HG02970 (cell line): ENCODE measurements at regions not wholly inside any gene's neighbourhood (a gene's known extent, or its start where the extent isn't known, plus 50 kb on each side); places are given as distances from the start of the nearest gene placed in this dataset.

Experiments
- ATAC-seq: cut with Tn5 transposase; IDR thresholded peaks from one replicate; pipeline ENCODE4 v1.9.1; 2021; ENCODE audit warnings: mild to moderate bottlenecking, moderate library complexity, moderate number of reproducible peaks; ENCODE audit not compliant: unreplicated experiment, low FRiP score

DNA sequence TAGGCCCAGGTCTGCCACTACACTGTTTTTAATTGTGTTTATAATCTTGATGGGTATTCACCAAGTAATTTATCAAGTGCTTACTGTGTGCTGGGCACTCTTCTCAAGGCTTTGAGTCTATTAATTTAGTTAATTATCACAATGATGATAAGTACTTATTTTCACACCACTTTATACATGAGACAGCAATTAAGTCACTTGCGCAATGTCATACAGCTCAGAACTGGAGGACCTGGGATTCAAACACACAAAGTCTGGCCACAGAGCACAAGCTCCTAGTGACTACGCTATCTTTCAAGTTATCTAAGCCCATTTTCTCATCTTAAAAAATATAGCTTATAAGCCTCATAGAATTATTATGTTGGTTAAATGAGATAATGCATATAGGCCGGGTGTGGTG, 85.0 kb downstream of the LLPH start:
- ATAC-seq = no peak

DNA sequence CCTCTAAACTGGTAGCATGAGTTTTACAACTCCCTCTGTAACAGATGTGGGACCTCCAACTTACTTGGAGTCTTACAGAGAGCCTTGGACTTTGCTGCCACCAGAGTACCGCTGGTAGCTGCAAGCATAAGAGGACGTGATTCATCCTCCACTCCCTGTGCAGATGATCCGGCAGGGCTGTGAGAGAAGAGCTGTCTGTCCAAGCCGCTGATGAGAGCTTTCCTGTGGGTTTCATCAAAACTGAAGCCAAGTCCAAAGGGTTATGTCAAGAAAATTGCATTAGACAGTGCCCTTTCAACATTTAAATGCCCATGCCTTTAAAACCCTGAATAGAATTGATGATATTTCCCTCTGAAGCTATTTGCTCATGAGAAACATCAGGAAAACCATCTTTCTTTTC, 85.8 kb downstream of the LLPH start:
- ATAC-seq = no peak

DNA sequence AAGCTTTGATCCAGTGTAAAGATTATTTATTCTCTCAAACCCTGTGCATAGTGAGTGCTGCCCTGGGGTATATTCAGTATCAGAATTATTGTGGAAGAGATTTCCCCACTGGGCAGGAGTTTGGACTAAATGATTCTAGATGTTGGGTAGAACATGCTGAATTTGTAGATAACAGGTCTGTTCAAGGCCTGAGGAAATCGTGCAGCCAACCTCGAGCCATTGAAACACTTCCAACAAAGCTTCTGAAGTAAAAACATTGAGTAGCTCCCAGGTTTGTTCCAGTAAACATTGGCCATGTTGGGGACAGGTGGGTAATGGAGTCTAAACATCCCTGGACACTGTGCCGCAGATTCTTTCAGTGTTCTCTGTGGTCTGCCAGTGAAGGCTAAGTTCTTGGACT, 87.5 kb downstream of the LLPH start:
- ATAC-seq = no peak

DNA sequence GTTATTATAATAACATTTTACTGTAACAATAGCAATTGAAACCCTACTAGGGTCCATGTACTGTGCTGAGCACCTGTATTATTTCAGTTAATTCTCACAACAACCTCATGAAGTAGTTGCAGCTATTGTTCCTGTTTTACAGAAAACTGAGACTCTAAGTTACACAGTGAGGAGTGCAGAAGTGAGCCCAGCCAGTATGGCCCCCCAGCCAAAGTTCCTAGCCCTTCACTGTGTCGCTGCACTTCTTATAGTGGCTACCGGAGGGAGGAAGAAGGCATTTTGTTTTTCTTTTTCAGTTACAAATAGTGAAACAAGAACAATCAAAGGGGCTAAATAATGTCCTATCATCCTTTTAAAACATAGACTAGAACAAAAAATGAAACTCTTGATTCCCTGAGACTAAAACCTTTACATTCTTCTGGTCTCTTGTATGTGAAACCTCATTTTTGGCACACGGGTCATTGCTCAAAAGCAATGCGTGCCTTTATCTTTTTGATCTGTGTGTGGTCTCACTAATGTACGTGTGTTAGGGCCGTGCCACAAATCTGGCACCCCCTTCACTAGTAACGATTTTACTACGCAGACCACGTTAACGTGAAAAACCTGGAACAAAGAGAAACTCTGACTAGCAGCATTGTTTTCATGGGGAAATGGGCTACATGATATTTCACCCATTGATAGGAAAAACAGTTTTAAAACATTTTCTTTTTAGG, 88.7 kb downstream of the LLPH start:
- ATAC-seq = no peak

DNA sequence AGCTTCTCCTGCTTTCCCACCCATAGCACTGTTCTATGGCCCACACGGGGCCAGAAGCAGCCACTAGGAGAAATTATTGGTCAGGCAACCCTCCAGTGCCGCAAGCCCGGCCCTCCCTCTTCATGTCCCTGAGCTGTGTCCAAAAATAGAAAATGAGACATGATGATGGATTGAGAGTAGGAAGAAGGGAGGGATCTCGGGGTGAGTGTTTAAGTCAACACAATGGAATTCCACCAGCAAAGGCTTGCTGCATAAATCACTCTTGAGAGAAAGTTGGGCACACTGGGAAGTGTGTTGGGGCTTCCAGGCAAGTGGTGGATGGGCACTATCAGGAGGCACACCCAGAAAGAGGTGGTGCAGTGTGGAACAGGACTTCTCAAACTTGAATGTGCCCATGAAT, 94.2 kb downstream of the LLPH start:
- no peak for ATAC-seq

DNA sequence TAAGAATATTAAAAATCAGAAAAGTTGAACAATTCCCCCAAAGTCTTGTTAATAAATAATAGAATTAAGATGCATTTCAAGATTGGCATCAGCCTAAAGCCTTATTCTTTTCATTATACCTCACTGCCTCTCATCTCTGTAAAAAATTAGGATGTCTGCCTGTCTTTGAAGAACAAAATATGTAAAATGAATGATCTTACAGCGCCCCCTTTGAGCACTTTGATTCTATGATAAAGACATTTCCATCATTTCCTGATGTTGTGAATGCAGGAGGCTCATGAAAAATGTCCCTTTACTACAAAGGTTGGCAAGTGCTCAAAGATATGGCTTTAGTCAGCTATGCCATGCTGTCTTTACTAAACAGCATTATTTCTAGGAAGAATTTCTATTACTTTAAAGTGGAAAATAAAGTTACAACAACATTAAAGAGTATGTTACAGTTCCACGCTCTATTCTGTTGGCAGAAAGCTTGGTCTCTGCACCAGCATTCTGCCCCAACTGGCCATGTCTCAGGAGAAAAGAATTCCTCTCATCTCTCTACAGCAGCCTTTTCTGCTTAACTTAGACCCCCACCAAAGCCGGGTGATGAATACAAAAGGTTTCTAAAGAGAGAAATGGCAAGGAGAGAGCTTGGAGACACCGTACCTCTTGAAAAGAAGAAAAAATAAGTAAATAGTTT, 95.1 kb downstream of the LLPH start:
- no peak for ATAC-seq

DNA sequence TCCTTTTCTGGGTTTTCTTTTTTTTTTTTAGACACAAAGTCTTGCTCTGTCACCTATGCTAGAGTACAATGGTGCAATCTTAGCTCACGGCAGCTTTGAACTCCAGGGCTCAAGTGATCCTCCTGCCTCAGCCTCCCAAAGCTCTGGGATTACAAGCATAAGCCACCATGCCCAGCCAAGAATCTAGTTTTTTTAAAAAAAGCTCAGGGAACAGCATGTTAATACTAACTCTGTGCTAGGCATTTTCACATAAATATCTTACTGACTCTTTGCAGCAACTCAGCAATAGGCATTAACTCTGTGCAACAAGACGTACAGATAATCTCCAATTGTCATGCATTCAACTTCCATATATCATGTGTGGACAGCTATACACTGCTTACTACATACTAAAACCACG, 97.4 kb downstream of the LLPH start:
- ATAC-seq = no peak

DNA sequence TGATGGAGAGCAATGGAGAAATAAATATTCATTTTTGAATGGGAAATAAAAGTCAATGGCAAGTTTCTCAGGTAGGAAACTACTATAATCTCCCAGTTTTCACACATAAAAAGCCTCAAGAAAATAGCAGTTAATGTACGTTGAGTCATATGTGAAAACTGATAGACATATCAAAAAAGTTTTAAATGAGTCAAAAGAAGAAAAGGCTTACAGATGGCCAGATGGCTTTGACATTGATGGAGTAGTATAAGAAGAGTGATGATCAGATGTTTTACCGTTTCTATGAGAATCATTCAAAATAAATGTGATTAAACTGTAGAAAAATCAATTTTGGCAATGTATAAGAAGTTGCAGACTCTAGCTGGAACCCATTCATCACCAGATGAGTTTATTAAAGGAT, 97.8 kb downstream of the LLPH start:
- no peak for ATAC-seq

DNA sequence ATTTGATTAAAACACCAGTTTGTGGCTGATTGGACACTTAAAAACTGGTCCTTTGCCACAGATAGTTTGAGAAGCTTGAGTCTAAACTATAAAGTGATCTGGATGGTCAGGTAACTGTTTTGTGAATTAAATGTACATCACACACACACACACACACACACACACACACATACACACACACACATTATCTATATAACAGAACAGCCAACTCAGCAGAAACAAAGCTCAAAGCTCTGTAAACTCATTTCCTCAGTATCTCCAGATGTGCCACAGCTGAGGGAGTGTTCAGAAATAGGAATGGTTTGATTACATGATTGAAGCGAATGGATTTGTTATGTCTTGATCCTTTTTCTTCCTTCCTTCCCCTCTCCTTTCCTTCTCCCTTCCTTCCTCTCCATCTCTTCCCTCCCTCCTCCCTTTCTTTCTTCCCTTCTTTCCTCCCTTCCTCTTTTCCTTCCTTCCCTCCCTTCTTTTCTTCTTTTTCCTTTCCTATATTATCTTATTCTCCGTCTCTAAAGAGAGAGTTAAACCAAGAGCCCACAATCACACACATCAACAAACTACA, 100.3 kb downstream of the LLPH start:
- ATAC-seq = no peak

DNA sequence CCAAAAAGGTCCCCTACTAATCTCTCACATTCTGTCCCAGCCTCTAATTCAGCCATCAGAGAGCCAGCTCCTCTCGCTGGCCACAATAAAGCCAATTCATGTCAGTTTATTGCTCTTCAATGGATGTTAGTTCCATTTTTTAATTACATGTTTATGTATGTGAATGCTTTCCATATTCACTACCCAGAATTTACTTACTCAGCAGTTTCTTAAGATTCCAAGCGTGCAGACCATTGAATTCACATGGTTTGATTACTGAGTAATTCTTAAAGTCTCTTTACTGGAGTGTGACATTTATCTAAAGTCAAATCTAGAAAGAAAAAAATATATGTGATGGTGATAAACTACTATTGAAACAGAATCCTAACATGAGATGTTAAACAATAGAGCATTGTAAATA, 102.2 kb downstream of the LLPH start:
- ATAC-seq = no peak

DNA sequence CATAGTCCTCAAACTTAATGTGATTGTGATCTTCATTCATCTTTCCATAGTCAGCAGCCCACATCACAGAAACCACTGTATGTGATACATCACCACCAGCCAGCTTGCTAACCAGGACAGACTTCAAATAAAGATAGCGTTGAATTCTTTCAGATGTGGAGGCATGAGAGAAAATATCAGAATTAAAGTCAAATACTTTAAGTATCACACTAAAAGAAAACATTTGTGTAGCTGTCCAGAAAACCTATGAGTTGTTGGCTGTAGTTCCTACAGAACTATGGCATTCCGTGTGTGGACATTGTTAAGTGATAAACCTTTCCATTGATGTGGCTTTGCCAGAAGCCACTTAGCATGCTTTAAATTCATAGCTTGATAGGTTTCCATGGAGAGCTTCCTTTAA, 105.1 kb downstream of the LLPH start:
- ATAC-seq = no peak

DNA sequence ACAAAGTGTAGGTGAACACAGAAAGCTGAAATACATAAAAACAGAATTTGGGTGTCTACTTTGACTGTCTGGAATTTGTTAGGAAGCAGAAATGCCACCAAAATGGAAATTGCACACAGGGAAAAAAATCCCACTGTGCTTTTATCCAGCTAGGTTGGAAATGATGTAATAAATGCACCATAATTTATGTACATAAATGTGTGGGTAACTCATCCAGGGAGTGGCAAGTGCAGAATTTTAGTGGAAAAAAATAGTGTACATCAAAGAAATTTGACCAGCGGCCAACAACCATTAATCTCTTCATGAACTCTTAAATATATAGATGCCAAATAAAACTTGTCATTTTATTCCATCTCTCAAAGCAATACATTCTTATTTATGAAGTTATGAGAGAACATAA, 105.6 kb downstream of the LLPH start:
- no peak for ATAC-seq

DNA sequence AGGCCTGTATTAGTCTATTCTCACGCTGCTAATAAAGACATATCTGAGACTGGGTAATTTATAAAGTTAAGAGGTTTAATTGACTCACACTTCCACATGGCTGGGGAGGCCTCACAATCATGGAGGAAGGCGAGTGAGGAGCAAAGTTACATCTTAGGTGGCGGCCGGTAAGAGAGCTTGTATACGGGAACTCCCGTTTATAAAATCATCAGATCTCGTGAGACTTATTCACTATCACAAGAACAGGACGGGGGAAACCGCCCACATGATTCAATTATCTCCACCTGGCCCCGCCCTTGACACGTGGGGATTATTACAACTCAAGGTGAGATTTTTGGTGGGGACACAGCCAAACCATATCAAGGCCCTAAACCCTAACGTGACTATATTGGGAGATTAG, 110.1 kb downstream of the LLPH start:
- no peak for ATAC-seq

DNA sequence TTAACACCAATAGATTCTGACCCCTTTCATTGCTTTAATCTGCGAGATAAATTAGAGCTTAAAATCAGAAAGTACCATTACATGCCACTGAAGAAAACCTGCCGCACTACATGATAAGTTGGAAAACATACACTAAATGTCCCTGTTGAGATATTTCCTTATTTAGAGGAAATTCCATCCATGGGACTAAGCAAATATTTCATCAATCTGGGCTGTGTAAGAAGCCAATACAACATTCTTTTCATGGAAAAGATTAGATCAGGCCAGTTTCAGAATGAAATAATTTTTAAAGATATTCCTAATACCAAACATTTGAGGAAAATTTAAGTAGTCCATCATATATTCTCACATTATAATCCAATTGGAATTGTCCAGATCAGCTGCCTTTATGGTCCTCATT, 112.8 kb downstream of the LLPH start:
- ATAC-seq = no peak
